Neural progenitor cell (in vitro differentiated cells): ENCODE measurements at regions not wholly inside any gene's neighbourhood (a gene's known extent, or its start where the extent isn't known, plus 50 kb on each side); places are given as distances from the start of the nearest gene placed in this dataset.

ENCODE experiments used
- DNase-seq: peaks from one replicate; pipeline ENCODE4 v3.0.0-alpha.2; 2016; ENCODE audit warnings: low spot score
- H2AFZ ChIP-seq: fragments of 200-600 bp; sonication (generic); replicated peaks from 2 replicates; pipeline ENCODE4 v1.6.1; 2016; ENCODE audit warnings: antibody characterized with exemption
- H3F3A ChIP-seq: fragments of 200-600 bp; sonication (generic); 2 replicates; pipeline ENCODE4 v1.6.1; 2016; ENCODE audit warnings: antibody characterized with exemption, low read depth
- H3K27ac ChIP-seq: fragments of 200-600 bp; sonication (generic); 2 replicates; pipeline ENCODE4 v1.5.1; 2016; ENCODE audit warnings: mild to moderate bottlenecking
- H3K27me3 ChIP-seq: fragments of 200-600 bp; sonication (generic); 2 replicates; pipeline ENCODE4 v1.6.1; 2016; ENCODE audit warnings: mild to moderate bottlenecking, moderate library complexity
- H3K36me3 ChIP-seq: fragments of 200-600 bp; sonication (generic); 2 replicates; pipeline ENCODE4 v1.5.1; 2016
- H3K4me1 ChIP-seq: fragments of 200-600 bp; sonication (generic); 2 replicates; pipeline ENCODE4 v1.6.1; 2016; ENCODE audit warnings: mixed run types
- H3K4me2 ChIP-seq: fragments of 200-600 bp; sonication (generic); 2 replicates; pipeline ENCODE4 v1.6.1; 2016
- H3K4me3 ChIP-seq: fragments of 200-600 bp; sonication (generic); 2 replicates; pipeline ENCODE4 v1.5.1; 2016
- H3K79me2 ChIP-seq: fragments of 200-600 bp; sonication (generic); 2 replicates; pipeline ENCODE4 v1.6.1; 2016; ENCODE audit warnings: low read depth
- H3K9ac ChIP-seq: fragments of 200-600 bp; sonication (generic); 2 replicates; pipeline ENCODE4 v1.6.1; 2016
- H3K9me3 ChIP-seq: fragments of 200-600 bp; sonication (generic); 2 replicates; pipeline ENCODE4 v1.5.1; 2016; ENCODE audit warnings: low read depth
- H4K20me1 ChIP-seq: fragments of 200-600 bp; sonication (generic); 2 replicates; pipeline ENCODE4 v1.6.1; 2016; ENCODE audit warnings: low read depth
- H3K27ac Mint-ChIP-seq: 3 replicates; pipeline ENCODE4 v1.8.0; 2021; ENCODE audit warnings: mixed read lengths
- H3K27me3 Mint-ChIP-seq: 2 replicates; pipeline ENCODE4 v1.8.0; 2022; ENCODE audit warnings: low read depth, mild to moderate bottlenecking, inconsistent platforms, moderate library complexity, mixed read lengths; ENCODE audit not compliant: insufficient read depth
- H3K36me3 Mint-ChIP-seq: 3 replicates; pipeline ENCODE4 v1.8.0; 2021; ENCODE audit warnings: mixed read lengths
- H3K4me1 Mint-ChIP-seq: 3 replicates; pipeline ENCODE4 v1.8.0; 2021; ENCODE audit warnings: mixed read lengths
- H3K4me3 Mint-ChIP-seq: 3 replicates; pipeline ENCODE4 v1.8.0; 2021; ENCODE audit warnings: mild to moderate bottlenecking, moderate library complexity, mixed read lengths
- H3K9me3 Mint-ChIP-seq: 3 replicates; pipeline ENCODE4 v1.8.0; 2020; ENCODE audit warnings: mixed read lengths
- CTCF ChIP-seq: fragments of 200-600 bp; sonication (generic); IDR thresholded peaks from 2 replicates; pipeline ENCODE4 v1.5.1; 2017; ENCODE audit warnings: antibody characterized with exemption, mild to moderate bottlenecking
- EZH2 ChIP-seq: fragments of 200-600 bp; sonication (generic); IDR thresholded peaks from 2 replicates; pipeline ENCODE4 v1.6.1; 2017; ENCODE audit warnings: antibody characterized with exemption, mild to moderate bottlenecking, moderate library complexity
- EZH2phosphoT487 ChIP-seq: fragments of 200-600 bp; sonication (generic); IDR thresholded peaks from 2 replicates; pipeline ENCODE4 v1.6.1; 2017; ENCODE audit warnings: antibody characterized with exemption

- H3K9me3 Mint-ChIP-seq: no peaks in the 10 kb centered on the region
- no peak for DNase-seq
- no peaks in the 10 kb centered on the region for H4K20me1 ChIP-seq
These were observed 59.4 kb upstream of the SORCS2 start for GRCh38 chr4:7132730-7133582.

GRCh38 chr4:7132249-7132648 is 60.1 kb upstream of the SORCS2 start:
- no peaks in the 10 kb centered on the region for H3K9me3 ChIP-seq
- no peaks in the 10 kb centered on the region for H3K36me3 ChIP-seq
- H3K27ac Mint-ChIP-seq: no peak overlapping the region
- H3K27ac ChIP-seq: no peak overlapping the region
- H3F3A ChIP-seq: peaks cover 3% of the 10 kb centered on the region
- H3K79me2 ChIP-seq: no peaks in the 10 kb centered on the region
- no peaks in the 10 kb centered on the region for H4K20me1 ChIP-seq
- no peaks in the 10 kb centered on the region for H3K9me3 Mint-ChIP-seq
- no peak for TF ChIP-seq CTCF
- TF ChIP-seq EZH2phosphoT487: no peak
- TF ChIP-seq EZH2: no peak
- no peak for DNase-seq
- no peak overlapping the region for H3K4me3 ChIP-seq
- H3K36me3 Mint-ChIP-seq: no peaks in the 10 kb centered on the region
- H3K4me1 Mint-ChIP-seq: peaks cover 12% of the 10 kb centered on the region
- no peak overlapping the region for H3K4me3 Mint-ChIP-seq
- peaks cover 8% of the 10 kb centered on the region for H3K27me3 Mint-ChIP-seq
- H2AFZ ChIP-seq: no peak overlapping the region
- no peaks in the 10 kb centered on the region for H3K27me3 ChIP-seq
- H3K4me2 ChIP-seq: no peak overlapping the region
- no peaks in the 10 kb centered on the region for H3K4me1 ChIP-seq
- H3K9ac ChIP-seq: no peak overlapping the region

More at GRCh38 chr4:7132730-7133582, 59.4 kb upstream of the SORCS2 start:
- no peak overlapping the region for H3K9ac ChIP-seq
- H3K4me3 Mint-ChIP-seq: no peak overlapping the region
- peaks cover 8% of the 10 kb centered on the region for H3K27me3 Mint-ChIP-seq
- H3K36me3 ChIP-seq: no peaks in the 10 kb centered on the region
- H3K9me3 ChIP-seq: no peaks in the 10 kb centered on the region
- H2AFZ ChIP-seq: no peak overlapping the region
- no peaks in the 10 kb centered on the region for H3K79me2 ChIP-seq
- no peak overlapping the region for H3K27ac ChIP-seq
- H3K27ac Mint-ChIP-seq: no peak overlapping the region
- TF ChIP-seq EZH2: no peak
- no peak for TF ChIP-seq EZH2phosphoT487
- TF ChIP-seq CTCF: no peak
- H3F3A ChIP-seq: peaks cover 3% of the 10 kb centered on the region
- no peak overlapping the region for H3K4me3 ChIP-seq
- peaks cover 9% of the 10 kb centered on the region for H3K4me1 Mint-ChIP-seq
- H3K4me2 ChIP-seq: no peak overlapping the region
- H3K4me1 ChIP-seq: no peaks in the 10 kb centered on the region
- H3K36me3 Mint-ChIP-seq: no peaks in the 10 kb centered on the region
- no peaks in the 10 kb centered on the region for H3K27me3 ChIP-seq

- no peak for TF ChIP-seq EZH2phosphoT487
- TF ChIP-seq CTCF: no peak
- no peak for TF ChIP-seq EZH2
- H3K4me1 ChIP-seq: no peaks in the 10 kb centered on the region
- DNase-seq: no peak
- no peak overlapping the region for H3K27ac ChIP-seq
- peaks cover 3% of the 10 kb centered on the region for H3F3A ChIP-seq
- no peak overlapping the region for H3K27ac Mint-ChIP-seq
- no peak overlapping the region for H3K9ac ChIP-seq
- H3K9me3 ChIP-seq: no peaks in the 10 kb centered on the region
- H3K36me3 Mint-ChIP-seq: no peaks in the 10 kb centered on the region
- no peak overlapping the region for H3K4me3 ChIP-seq
- H4K20me1 ChIP-seq: no peaks in the 10 kb centered on the region
- no peaks in the 10 kb centered on the region for H3K79me2 ChIP-seq
- no peak overlapping the region for H3K4me2 ChIP-seq
- no peak overlapping the region for H3K4me3 Mint-ChIP-seq
- no peaks in the 10 kb centered on the region for H3K27me3 ChIP-seq
- H3K4me1 Mint-ChIP-seq: peaks cover 12% of the 10 kb centered on the region
- no peaks in the 10 kb centered on the region for H3K36me3 ChIP-seq
- H3K9me3 Mint-ChIP-seq: no peaks in the 10 kb centered on the region
- peaks cover 5% of the 10 kb centered on the region for H3K27me3 Mint-ChIP-seq
- H2AFZ ChIP-seq: no peak overlapping the region
These were observed 60.8 kb upstream of the SORCS2 start for GRCh38 chr4:7131498-7132031.
